ENCODE measurements at regions not wholly inside any gene's neighbourhood (a gene's known extent, or its start where the extent isn't known, plus 50 kb on each side); places are given as distances from the start of the nearest gene placed in this dataset.

- Mint-ChIP-seq H3K9me3 (peaks cover 7% of the 10 kb centered on the region), H3K27ac (no peak overlapping the region), H3K27me3 (ENCODE audit: insufficient read depth, low read depth, poor library complexity) (peaks cover 5% of the 10 kb centered on the region), H3K36me3 (ENCODE audit: low read depth) (peaks cover 11% of the 10 kb centered on the region), H3K4me3 (no peak overlapping the region), H3K4me1 (peaks cover 18% of the 10 kb centered on the region)
- Histone ChIP-seq H4K20me1 (replicated peaks; ENCODE audit: insufficient read depth) (no peaks in the 10 kb centered on the region), H3K36me3 (ENCODE audit: insufficient read depth) (0 out of 2 replicates have a peak, but pooled peaks cover 3% of the 10 kb centered on the region), H3K4me2 (no peak overlapping the region), H3K9me2 (ENCODE audit: insufficient read depth) (no peaks in the 10 kb centered on the region), H3K27ac (ENCODE audit: low read depth) (no peak overlapping the region), H3K79me2 (replicated peaks; ENCODE audit: insufficient read depth) (no peaks in the 10 kb centered on the region), H3K4me3 (no peak overlapping the region), H3F3A (replicated peaks; ENCODE audit: low read depth) (0 out of 2 replicates have a peak, but pooled peaks cover 8% of the 10 kb centered on the region), H3K4me1 (ENCODE audit: insufficient read depth) (peaks cover 48% of the 10 kb centered on the region), H2AFZ (no peak overlapping the region), H3K27me3 (ENCODE audit: insufficient read depth) (no peaks in the 10 kb centered on the region)
- ATAC-seq, result peak; percentile 22; the same call in 2 of the 3 replicates
- TF ChIP-seq ETS1 (IDR thresholded peaks at IDR 0.05) (no peak), CTCF (conservative IDR thresholded peaks at IDR 0.05; ENCODE audit: low read depth in 2 of 2) (peak; percentile 14 to 41; a peak in 1 of 4 replicates), ZNF462 (CRISPR knock-in tag; IDR thresholded peaks at IDR 0.05) (no peak)
- peak; percentile 68 for DNase-seq (ENCODE audit: low spot score)
Measured at GRCh38 chr5:3789519-3790193, 194.0 kb downstream of the IRX1 start.

Measured in GM23338 (cell line).